PC-9 (cell line): ENCODE measurements at regions not wholly inside any gene's neighbourhood (a gene's known extent, or its start where the extent isn't known, plus 50 kb on each side); places are given as distances from the start of the nearest gene placed in this dataset.

Experiments used
- BruUV-seq: library from RNA; stranded (reverse); fragments of 400-500 nt; replicated peaks from 2 replicates; lab custom pipeline; 2021; lab: Mats Ljungman, UMichigan
- CTCF ChIA-PET: fragments of 300-600 bp; sonication (Branson Sonifier 250); formaldehyde crosslinking; loops from one replicate; lab custom pipeline; 2022; ENCODE audit warnings: antibody characterized with exemption; lab: Charles Lee
- POLR2A ChIA-PET: fragments of 300-600 bp; sonication (Branson Sonifier 250); formaldehyde crosslinking; loops from one replicate; lab custom pipeline; 2022; ENCODE audit warnings: antibody characterized with exemption; ENCODE audit not compliant: unreplicated experiment; lab: Charles Lee
- DNase-seq, 2 experiments: peaks; one replicate each; pipeline versions ENCODE4 v3.0.0 to v3.0.0-alpha.2; 2015 to 2022; ENCODE audit warnings: mixed read lengths in 1 of 2
- H2AFZ ChIP-seq: fragments of 200-600 bp; sonication (generic); 2 replicates; pipeline ENCODE4 v1.8.1; 2017; ENCODE audit warnings: antibody characterized with exemption
- H3F3A ChIP-seq: fragments of 200-600 bp; sonication (generic); 2 replicates; pipeline ENCODE4 v1.8.1; 2017; ENCODE audit warnings: antibody characterized with exemption, mild to moderate bottlenecking, low read depth; ENCODE audit not compliant: insufficient read depth
- H3K27ac ChIP-seq: fragments of 200-600 bp; sonication (generic); 2 replicates; pipeline ENCODE4 v1.6.1; 2016; ENCODE audit warnings: mixed run types
- H3K27me3 ChIP-seq: fragments of 200-600 bp; sonication (generic); 2 replicates; pipeline ENCODE4 v1.6.1; 2016; ENCODE audit warnings: low read depth, mixed run types; ENCODE audit not compliant: insufficient read depth
- H3K36me3 ChIP-seq: fragments of 200-600 bp; sonication (generic); 2 replicates; pipeline ENCODE4 v1.6.1; 2016; ENCODE audit warnings: low read depth, mixed run types
- H3K4me1 ChIP-seq: fragments of 200-600 bp; sonication (generic); replicated peaks from 2 replicates; pipeline ENCODE4 v1.6.1; 2016; ENCODE audit warnings: mixed run types; ENCODE audit not compliant: insufficient read depth
- H3K4me2 ChIP-seq: fragments of 200-600 bp; sonication (generic); 2 replicates; pipeline ENCODE4 v1.6.1; 2017; ENCODE audit warnings: mixed run types
- H3K4me3 ChIP-seq: fragments of 200-600 bp; sonication (generic); 2 replicates; pipeline ENCODE4 v1.6.1; 2016; ENCODE audit warnings: mixed run types
- H3K79me2 ChIP-seq: fragments of 200-600 bp; sonication (generic); 2 replicates; pipeline ENCODE4 v1.6.1; 2017; ENCODE audit warnings: low read depth, mixed run types
- H3K9me2 ChIP-seq: fragments of 200-600 bp; sonication (generic); 2 replicates; pipeline ENCODE4 v1.8.1; 2017; ENCODE audit warnings: mild to moderate bottlenecking; ENCODE audit not compliant: insufficient read depth
- H3K9me3 ChIP-seq: fragments of 200-600 bp; sonication (generic); 2 replicates; pipeline ENCODE4 v1.8.1; 2016; ENCODE audit warnings: low read depth; ENCODE audit not compliant: insufficient read depth
- H4K20me1 ChIP-seq: fragments of 200-600 bp; sonication (generic); 2 replicates; pipeline ENCODE4 v1.8.1; 2017; ENCODE audit not compliant: insufficient read depth
- EZH2 ChIP-seq: fragments of 200-600 bp; sonication (generic); IDR thresholded peaks from 2 replicates; pipeline ENCODE4 v1.8.0; 2017; ENCODE audit warnings: antibody characterized with exemption, low read depth
- intact Hi-C: fragments of 100-400 bp; cut with micrococcal nuclease; formaldehyde crosslinking; loops from one replicate; pipeline ENCODE4 v1.10.0; 2022; ENCODE audit not compliant: unreplicated experiment
- TF ChIP-seq, protein P1 (sequence below): fragments of 200-600 bp; sonication (generic); conservative IDR thresholded peaks from 2 replicates; pipeline ENCODE4 v1.6.1; 2017; ENCODE audit warnings: mixed run types, antibody characterized with exemption, mild to moderate bottlenecking, moderate library complexity

DNA sequence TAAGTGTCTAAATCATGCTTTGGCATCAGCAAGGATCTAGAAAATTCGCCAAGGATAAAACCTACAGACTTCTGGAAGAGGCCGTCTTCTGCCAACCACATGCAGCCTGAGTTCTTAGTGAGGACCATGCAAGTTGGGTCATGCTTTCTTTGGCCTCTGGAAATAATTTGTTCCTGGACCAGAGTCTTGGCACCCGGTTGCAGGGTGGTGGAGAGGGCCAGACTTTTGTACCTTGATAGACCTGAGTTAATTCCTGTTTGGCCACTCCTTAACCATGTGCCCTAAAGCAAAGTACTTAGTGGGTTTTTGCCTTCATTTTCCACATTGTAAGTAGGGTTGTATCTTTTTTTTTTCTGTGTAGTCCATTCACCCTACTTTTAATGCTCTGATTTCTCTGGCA is 283.4 kb upstream of the IRX5 start:
- DNase-seq: no peak
- TF ChIP-seq, protein P1, sequence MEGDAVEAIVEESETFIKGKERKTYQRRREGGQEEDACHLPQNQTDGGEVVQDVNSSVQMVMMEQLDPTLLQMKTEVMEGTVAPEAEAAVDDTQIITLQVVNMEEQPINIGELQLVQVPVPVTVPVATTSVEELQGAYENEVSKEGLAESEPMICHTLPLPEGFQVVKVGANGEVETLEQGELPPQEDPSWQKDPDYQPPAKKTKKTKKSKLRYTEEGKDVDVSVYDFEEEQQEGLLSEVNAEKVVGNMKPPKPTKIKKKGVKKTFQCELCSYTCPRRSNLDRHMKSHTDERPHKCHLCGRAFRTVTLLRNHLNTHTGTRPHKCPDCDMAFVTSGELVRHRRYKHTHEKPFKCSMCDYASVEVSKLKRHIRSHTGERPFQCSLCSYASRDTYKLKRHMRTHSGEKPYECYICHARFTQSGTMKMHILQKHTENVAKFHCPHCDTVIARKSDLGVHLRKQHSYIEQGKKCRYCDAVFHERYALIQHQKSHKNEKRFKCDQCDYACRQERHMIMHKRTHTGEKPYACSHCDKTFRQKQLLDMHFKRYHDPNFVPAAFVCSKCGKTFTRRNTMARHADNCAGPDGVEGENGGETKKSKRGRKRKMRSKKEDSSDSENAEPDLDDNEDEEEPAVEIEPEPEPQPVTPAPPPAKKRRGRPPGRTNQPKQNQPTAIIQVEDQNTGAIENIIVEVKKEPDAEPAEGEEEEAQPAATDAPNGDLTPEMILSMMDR: no peak
- TF ChIP-seq EZH2: no peak
- 0 out of 2 replicates have a peak, but pooled peaks cover 3% of the 10 kb centered on the region for H3K4me1 ChIP-seq
- BruUV-seq: no TSS peak
- ChIA-PET CTCF (no interaction called here), POLR2A (no interaction called here)
- no peaks in the 10 kb centered on the region for H3K36me3 ChIP-seq
- H3K4me2 ChIP-seq: no peak overlapping the region
- H3K9me3 ChIP-seq: no peaks in the 10 kb centered on the region
- H3K79me2 ChIP-seq: no peaks in the 10 kb centered on the region
- H4K20me1 ChIP-seq: no peaks in the 10 kb centered on the region
- H3K4me3 ChIP-seq: no peak overlapping the region
- no peaks in the 10 kb centered on the region for H3K27me3 ChIP-seq
- no peaks in the 10 kb centered on the region for H3F3A ChIP-seq
- H2AFZ ChIP-seq: no peak overlapping the region
- no peak overlapping the region for H3K27ac ChIP-seq
- H3K9me2 ChIP-seq: no peaks in the 10 kb centered on the region
- intact Hi-C loops: no loop called here

GRCh38 chr16:54645345-54645744 is 285.3 kb upstream of the IRX5 start:
- H3K9me3 ChIP-seq: no peaks in the 10 kb centered on the region
- no peaks in the 10 kb centered on the region for H3K36me3 ChIP-seq
- TF ChIP-seq EZH2: no peak
- TF ChIP-seq, protein P1: no peak
- no peaks in the 10 kb centered on the region for H3K9me2 ChIP-seq
- H4K20me1 ChIP-seq: no peaks in the 10 kb centered on the region
- no peaks in the 10 kb centered on the region for H3F3A ChIP-seq
- POLR2A ChIA-PET: no interaction called here
- H3K27me3 ChIP-seq: no peaks in the 10 kb centered on the region
- no peak overlapping the region for H2AFZ ChIP-seq
- intact Hi-C loops: no loop called here
- BruUV-seq: no TSS peak
- H3K79me2 ChIP-seq: no peaks in the 10 kb centered on the region
- CTCF ChIA-PET: no interaction called here
- no peak overlapping the region for H3K4me3 ChIP-seq
- H3K27ac ChIP-seq: no peak overlapping the region
- H3K4me1 ChIP-seq: 0 out of 2 replicates have a peak, but pooled peaks cover 3% of the 10 kb centered on the region
- no peak overlapping the region for H3K4me2 ChIP-seq
- no peak for DNase-seq

- no peaks in the 10 kb centered on the region for H3K79me2 ChIP-seq
These were observed 294.4 kb upstream of the IRX5 start for GRCh38 chr16:54636221-54636793.

More at GRCh38 chr16:54636221-54636793, 294.4 kb upstream of the IRX5 start:
- Histone ChIP-seq H3K4me1 (no peaks in the 10 kb centered on the region), H3K27ac (no peak overlapping the region), H3K27me3 (no peaks in the 10 kb centered on the region), H2AFZ (no peak overlapping the region), H3F3A (no peaks in the 10 kb centered on the region), H4K20me1 (no peaks in the 10 kb centered on the region), H3K9me3 (no peaks in the 10 kb centered on the region), H3K9me2 (no peaks in the 10 kb centered on the region), H3K4me3 (no peak overlapping the region), H3K36me3 (no peaks in the 10 kb centered on the region), H3K4me2 (no peak overlapping the region)
- DNase-seq: no peak
- intact Hi-C loops: no loop called here
- TF ChIP-seq, protein P1: no peak
- POLR2A ChIA-PET: no interaction called here
- CTCF ChIA-PET: no interaction called here
- BruUV-seq: no TSS peak
